ENCODE measurements at regions not wholly inside any gene's neighbourhood (a gene's known extent, or its start where the extent isn't known, plus 50 kb on each side); places are given as distances from the start of the nearest gene placed in this dataset.

DNA sequence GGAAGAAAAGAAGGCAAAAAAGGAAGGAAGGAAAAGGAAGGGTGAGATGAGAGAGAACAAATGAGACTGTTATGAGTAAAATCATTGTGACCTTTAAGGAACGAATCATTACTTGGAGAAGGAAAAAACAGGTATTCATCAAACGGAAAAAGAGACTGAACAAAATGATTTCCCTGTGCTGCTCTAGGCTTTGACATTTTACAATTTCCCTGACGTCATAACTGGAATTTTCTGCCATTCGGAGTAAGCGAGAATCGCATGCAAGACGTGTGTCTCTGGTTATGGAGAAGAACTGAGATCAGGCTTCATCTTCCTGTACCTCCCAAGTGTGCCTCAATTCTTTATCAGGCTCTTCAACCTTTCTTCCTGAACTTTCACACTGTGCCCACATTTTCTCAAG, 534.7 kb upstream of the KLHL29 start:
- H3K36me3 ChIP-seq (ENCODE audit: low read depth, missing control alignments) = no peaks in the 10 kb centered on the region
- H3K4me3 ChIP-seq = no peak overlapping the region
- H3K4me1 ChIP-seq = peaks cover 1% of the 10 kb centered on the region
- intact Hi-C loops (cut with DNase I; ENCODE audit: low total_unique reads) = no loop called here
- H3K27ac ChIP-seq = no peak overlapping the region
- 91 to 92% methylated on average over 7 of the region's 7 CpGs for WGBS, 2 donors
- no peak for DNase-seq
- H3K9me3 ChIP-seq = no peaks in the 10 kb centered on the region
- H3K27me3 ChIP-seq = no peaks in the 10 kb centered on the region
- TF ChIP-seq CTCF (IDR thresholded peaks at IDR 0.05) (no peak), POLR2A (IDR thresholded peaks at IDR 0.05) (no peak)

GRCh38 chr2:22854588-22854987, 530.4 kb upstream of the KLHL29 start:
- no peak for DNase-seq
- intact Hi-C loops (cut with DNase I; ENCODE audit: low total_unique reads) = no loop called here
- no peaks in the 10 kb centered on the region for H3K9me3 ChIP-seq
- H3K27ac ChIP-seq = no peak overlapping the region
- 63 to 87% methylated on average over 3 of the region's 3 CpGs for WGBS, 2 donors
- H3K27me3 ChIP-seq = no peaks in the 10 kb centered on the region
- peaks cover 3% of the 10 kb centered on the region for H3K4me1 ChIP-seq
- no peaks in the 10 kb centered on the region for H3K36me3 ChIP-seq (ENCODE audit: low read depth, missing control alignments)
- no peak for TF ChIP-seq CTCF (IDR thresholded peaks at IDR 0.05)
- no peak for TF ChIP-seq POLR2A (IDR thresholded peaks at IDR 0.05)
- no peak overlapping the region for H3K4me3 ChIP-seq

DNA sequence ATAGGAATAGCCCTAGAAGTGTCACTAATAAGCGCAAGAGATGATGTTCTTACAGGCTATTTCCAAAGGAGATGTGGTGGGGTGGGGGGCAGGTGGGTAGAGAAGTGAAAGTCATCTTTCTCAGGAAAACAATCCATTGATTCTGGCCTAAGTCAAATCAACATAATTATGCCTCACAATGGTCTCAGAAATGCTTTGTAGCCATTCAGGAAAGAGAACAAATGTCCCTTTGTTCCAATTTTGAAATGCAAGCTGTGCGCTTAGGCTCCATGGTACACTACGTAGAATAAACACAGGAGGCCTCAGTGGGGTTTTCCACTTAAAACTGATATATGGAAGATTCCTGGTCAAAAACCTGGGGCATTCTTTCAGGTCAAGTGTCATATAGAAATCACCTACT, 529.9 kb upstream of the KLHL29 start:
- no peak overlapping the region for H3K27ac ChIP-seq
- no peaks in the 10 kb centered on the region for H3K27me3 ChIP-seq
- H3K36me3 ChIP-seq (ENCODE audit: low read depth, missing control alignments) = no peaks in the 10 kb centered on the region
- H3K4me1 ChIP-seq = peaks cover 3% of the 10 kb centered on the region
- no peaks in the 10 kb centered on the region for H3K9me3 ChIP-seq
- no peak for TF ChIP-seq POLR2A (IDR thresholded peaks at IDR 0.05)
- TF ChIP-seq CTCF (IDR thresholded peaks at IDR 0.05) = no peak
- peak; percentile 22 for DNase-seq
- WGBS, 2 donors = 69 to 74% methylated on average over 3 of the region's 3 CpGs
- intact Hi-C loops (cut with DNase I; ENCODE audit: low total_unique reads) = no loop called here
- no peak overlapping the region for H3K4me3 ChIP-seq

GRCh38 chr2:22855761-22856184, 529.2 kb upstream of the KLHL29 start:
- 72 to 83% methylated on average over 3 to 9 of the region's 9 CpGs for WGBS, 2 donors
- TF ChIP-seq POLR2A (IDR thresholded peaks at IDR 0.05) (no peak), CTCF (IDR thresholded peaks at IDR 0.05) (no peak)
- Histone ChIP-seq H3K36me3 (ENCODE audit: low read depth, missing control alignments) (no peaks in the 10 kb centered on the region), H3K4me1 (peaks cover 3% of the 10 kb centered on the region), H3K9me3 (no peaks in the 10 kb centered on the region), H3K27ac (no peak overlapping the region), H3K27me3 (no peaks in the 10 kb centered on the region), H3K4me3 (no peak overlapping the region)
- intact Hi-C loops (cut with DNase I; ENCODE audit: low total_unique reads) = no loop called here
- no peak for DNase-seq

GRCh38 chr2:22867973-22868372, 517.0 kb upstream of the KLHL29 start:
- DNase-seq = no peak
- intact Hi-C loops (cut with DNase I; ENCODE audit: low total_unique reads) = no loop called here
- 59 to 66% methylated on average over 4 of the region's 4 CpGs for WGBS, 2 donors
- Histone ChIP-seq H3K9me3 (no peaks in the 10 kb centered on the region), H3K4me3 (no peak overlapping the region), H3K36me3 (ENCODE audit: low read depth, missing control alignments) (no peaks in the 10 kb centered on the region), H3K4me1 (no peaks in the 10 kb centered on the region), H3K27ac (no peak overlapping the region), H3K27me3 (no peaks in the 10 kb centered on the region)
- TF ChIP-seq POLR2A (IDR thresholded peaks at IDR 0.05) (no peak), CTCF (IDR thresholded peaks at IDR 0.05) (no peak)

Data from testis (tissue), 2 donors.